GM12874 (cell line): ENCODE measurements at regions not wholly inside any gene's neighbourhood (a gene's known extent, or its start where the extent isn't known, plus 50 kb on each side); places are given as distances from the start of the nearest gene placed in this dataset.

Source experiments
- CTCF ChIP-seq: IDR thresholded peaks from 2 replicates; pipeline ENCODE4 v1.5.1; 2011; ENCODE audit warnings: low read depth, mild to moderate bottlenecking, control low read depth, low read length, moderate library complexity; ENCODE audit not compliant: insufficient read depth

DNA sequence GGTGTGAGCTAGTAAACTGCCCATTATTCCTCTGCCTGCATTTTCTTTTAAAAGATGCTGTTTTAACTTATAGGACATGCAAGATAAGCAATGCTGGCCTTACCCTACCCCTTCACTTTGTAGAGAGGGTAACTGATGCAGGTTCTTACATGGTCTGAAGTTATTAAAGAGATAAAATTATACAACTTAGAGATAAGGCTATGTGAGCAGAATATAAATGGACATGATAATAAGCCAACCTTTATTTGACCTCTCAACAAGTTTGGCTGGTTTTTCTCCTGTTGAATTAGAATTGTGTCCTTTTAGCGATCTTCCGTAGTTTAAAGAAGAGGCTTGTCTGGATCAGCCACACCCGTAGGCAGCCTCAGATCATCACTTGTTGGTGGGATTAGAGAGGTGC, 377.0 kb downstream of the BTBD3 start:
- TF ChIP-seq CTCF: no peak

- no peak for TF ChIP-seq CTCF
These were observed 387.7 kb downstream of the BTBD3 start for GRCh38 chr20:12305188-12305950.

DNA sequence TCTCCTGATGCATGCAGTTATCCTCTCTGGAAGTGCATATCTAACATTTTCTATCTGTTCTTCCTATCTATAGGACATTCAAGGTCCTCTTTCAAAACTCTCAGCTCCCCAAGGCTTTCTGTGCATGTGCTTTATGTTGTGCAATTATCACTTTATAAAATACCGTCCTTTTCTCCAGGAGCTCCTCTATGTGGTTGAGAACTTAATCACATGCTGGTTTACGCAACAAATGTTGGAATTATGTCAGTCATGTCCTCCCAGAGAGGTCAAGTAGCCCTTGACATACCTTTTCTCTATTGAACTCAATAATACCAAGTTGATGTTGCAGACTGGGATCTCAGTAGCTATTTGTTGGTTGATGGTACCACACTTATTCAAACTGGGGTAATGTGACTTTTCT, 388.4 kb downstream of the BTBD3 start:
- TF ChIP-seq CTCF: no peak

- TF ChIP-seq CTCF: no peak
These were observed 393.6 kb downstream of the BTBD3 start for GRCh38 chr20:12311094-12311865.

GRCh38 chr20:12315652-12316051, 398.0 kb downstream of the BTBD3 start:
- TF ChIP-seq CTCF: no peak

DNA sequence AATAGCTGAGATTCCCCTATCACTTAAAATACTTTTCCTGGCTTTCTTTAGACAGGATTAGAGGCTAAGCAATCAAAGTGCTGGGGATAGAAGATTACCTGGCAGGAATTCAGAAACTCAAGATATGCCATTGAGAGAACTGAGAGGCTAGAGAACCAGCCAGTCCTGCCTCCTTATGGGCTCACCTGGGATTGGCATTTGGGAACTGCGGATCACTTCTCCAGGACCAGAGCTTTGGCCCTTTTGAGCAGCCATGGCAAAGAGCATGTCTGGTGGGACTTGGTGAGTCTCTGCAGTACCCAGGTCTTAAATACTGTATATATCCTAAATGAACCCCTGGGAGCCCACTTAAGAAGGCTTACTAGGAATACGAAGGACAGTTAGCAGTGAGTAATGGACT, 399.1 kb downstream of the BTBD3 start:
- no peak for TF ChIP-seq CTCF

DNA sequence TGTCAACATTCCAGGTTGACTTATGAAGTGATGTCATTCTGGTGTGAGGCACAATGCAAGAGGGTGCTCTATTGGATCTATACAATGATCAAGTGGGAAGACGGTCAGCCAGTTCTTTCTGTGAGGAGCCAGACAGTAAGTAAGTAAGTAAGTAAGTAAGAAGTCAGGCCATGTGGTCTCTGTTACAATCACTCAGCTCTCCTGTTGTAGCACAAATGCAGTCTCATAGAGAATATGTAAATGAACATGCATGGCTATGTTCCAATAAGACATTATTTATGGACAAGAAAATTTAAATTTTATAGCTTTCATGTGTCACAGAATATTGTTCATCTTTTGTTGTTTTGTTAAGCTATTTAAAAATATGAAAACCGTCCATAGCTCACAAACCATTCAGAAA, 399.7 kb downstream of the BTBD3 start:
- no peak for TF ChIP-seq CTCF
